AG20443 (cell line): ENCODE measurements at regions not wholly inside any gene's neighbourhood (a gene's known extent, or its start where the extent isn't known, plus 50 kb on each side); places are given as distances from the start of the nearest gene placed in this dataset.
A peak's percentile ranks its signal among the peaks of the same experiment; 100 is the strongest.
"Not testable (repeated sequence)": the region's sequence is repeated elsewhere in the genome, so short reads cannot be mapped to it uniquely, and the experiment has no call there.

ENCODE experiments used
- DNase-seq: peaks from one replicate; pipeline ENCODE4 v3.0.0; 2012; ENCODE audit warnings: low spot score, mixed read lengths

DNA sequence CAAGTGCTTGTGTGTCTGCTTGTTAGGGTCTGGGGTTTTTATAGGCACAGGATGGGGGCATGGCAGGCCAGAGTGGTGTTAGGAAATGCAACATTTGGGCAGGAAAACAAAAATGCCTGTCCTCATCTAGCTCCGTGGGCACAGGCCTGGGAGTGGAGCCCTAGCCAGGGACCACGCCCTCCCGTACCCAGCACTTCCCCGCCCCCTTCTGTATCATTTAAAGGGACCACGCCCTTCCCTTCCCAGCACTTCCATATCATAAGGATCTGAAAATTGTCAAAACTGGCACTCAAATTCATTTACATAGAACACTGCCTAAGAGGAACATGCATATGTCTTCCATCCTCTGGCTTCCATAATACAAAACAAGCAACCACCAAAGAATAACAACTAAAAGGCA, 185.8 kb downstream of the B3GLCT start:
- DNase-seq: no peak

DNA sequence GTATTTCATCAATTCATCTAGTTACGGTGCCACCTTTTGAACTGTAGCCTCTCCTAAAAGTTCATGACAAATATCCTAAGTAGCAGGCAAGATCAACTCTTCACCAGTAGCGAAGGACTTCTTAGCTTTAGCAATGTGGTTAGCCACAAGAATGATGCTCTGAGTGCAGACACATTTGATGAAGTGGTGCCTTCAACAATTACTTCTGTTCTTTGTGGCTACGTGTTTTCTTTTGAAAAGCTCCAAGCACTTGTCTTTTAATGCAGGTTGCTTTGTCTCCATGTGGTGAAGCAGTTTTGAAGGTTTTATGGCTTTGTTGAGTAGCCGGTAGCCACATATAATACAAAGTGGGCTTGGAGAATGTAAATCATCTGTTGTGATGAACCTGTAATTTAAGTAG, 194.7 kb downstream of the B3GLCT start:
- no peak for DNase-seq

- no peak for DNase-seq
Measured at GRCh38 chr13:31395090-31395489, 195.3 kb downstream of the B3GLCT start.

- DNase-seq: no peak
Measured at GRCh38 chr13:31399690-31400089, 199.9 kb downstream of the B3GLCT start.

DNA sequence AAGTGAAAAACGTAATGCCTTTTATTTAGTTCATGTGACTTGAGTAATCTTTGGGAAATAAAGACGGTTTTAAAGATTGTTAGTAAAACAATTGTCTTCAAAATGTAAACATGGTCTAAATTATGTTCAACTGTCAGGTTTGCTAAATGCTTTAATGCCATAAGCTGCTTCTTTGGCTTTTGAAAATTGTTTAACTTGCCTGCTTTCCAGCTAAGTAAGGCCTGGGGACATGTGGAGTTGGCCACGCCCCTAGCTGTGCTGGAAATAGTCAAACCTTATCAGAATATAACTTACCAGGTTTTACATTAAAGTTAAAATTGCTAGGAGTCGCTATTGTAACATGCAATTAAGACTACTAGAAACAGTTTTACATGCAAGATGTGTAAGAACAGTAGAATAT, 203.9 kb downstream of the B3GLCT start:
- not testable (repeated sequence) for DNase-seq

DNA sequence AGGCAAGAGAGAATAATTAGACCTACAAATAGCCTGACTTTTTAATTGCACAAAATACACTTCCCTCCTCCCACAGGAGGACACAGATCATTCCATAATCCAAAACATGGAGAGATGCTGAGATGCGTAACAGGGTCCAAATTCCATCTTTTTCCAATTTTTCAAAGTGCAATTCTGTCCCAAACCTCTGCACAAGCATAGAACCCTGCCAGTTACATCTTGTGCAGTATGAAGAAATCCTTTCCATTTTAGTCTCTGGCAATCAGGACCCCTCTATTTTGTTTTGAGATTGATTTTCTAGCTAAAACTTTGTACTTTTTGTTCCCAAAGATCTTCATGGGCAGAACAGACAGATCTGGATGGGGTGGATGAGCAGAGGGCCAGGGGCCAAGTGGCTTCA, 209.2 kb downstream of the B3GLCT start:
- DNase-seq: no peak

GRCh38 chr13:31409678-31410356, 210.0 kb downstream of the B3GLCT start:
- DNase-seq: no peak

DNA sequence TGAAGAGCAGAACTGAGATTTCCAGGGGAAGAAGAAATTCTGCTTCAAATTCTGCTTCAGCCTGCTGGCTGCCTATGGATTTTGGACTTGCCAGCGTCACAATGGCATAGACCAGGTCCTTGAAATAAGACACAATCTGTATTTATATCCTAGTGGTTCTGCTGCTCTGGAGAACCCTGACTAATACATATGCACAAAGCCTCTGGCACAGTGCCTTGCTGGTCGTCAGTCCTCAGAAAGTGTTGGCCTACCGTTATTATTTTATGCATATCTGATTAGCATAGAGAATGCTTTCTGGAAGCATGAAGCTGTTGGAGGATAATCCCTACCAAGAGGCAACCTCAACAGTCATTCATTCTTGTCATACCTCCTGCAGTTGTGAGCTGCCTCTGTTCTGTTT, 213.7 kb downstream of the B3GLCT start:
- no peak for DNase-seq

DNA sequence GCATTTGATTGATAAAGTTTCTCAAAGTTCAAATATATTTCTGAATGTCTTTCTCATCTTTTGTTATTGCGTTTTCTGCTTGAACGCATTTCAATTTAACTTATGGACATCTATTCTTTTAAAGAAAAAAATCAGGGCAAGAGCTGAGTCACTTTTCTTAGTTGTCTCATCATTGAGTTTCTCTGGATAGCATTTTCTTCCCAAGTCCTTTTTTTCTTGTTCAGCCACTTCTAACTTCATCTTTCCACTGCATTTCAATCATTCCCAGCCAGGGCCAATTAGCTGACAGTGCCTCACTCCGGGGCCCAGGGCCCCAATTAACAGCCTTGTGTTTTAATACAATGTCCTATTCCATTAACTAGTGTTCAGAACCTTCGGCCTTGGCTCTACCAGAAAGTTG, 216.3 kb downstream of the B3GLCT start:
- DNase-seq: no peak

DNA sequence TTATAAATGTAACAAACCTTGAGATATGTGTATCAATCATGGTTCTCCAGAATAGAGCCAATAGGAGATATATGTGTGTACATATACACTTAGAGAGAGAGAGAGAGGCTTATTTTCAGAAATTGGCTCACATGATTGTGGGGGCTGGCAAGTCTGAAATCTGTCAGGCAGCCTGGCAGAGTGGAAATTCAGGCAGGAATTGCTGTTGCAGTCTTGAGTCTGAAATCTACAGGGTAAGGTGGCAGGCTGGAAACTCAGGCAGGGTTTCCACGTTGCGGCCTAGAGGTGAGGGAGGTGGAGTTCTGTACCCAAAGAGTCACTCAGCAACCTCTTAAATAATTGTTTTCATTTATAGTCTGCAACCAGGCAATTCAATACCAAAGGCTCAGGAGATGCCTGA, 218.4 kb downstream of the B3GLCT start:
- no peak for DNase-seq

GRCh38 chr13:31421756-31422155, 222.0 kb downstream of the B3GLCT start:
- DNase-seq: no peak

GRCh38 chr13:31424130-31424729, 224.5 kb downstream of the B3GLCT start:
- peak; percentile 94 for DNase-seq

DNA sequence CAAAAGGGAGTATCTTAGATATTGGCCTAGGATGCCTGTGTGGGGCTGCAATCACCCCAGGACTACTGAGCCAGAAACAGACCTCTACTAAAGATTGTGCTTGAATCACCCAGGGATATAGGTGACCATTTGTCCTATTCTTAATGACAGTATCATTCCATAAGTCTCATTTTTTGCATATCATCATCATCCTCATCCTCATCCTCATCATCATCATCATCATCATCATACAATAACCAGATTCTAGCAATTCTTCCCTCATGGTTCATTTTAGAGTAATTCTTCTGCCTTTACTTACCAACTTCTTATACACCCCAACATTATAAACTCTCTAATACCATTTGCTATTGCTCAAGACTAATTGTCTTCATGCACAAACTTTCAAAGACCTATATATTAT, 226.6 kb downstream of the B3GLCT start:
- no peak for DNase-seq

- no peak for DNase-seq
Measured at GRCh38 chr13:31427151-31428100, 227.7 kb downstream of the B3GLCT start.

DNA sequence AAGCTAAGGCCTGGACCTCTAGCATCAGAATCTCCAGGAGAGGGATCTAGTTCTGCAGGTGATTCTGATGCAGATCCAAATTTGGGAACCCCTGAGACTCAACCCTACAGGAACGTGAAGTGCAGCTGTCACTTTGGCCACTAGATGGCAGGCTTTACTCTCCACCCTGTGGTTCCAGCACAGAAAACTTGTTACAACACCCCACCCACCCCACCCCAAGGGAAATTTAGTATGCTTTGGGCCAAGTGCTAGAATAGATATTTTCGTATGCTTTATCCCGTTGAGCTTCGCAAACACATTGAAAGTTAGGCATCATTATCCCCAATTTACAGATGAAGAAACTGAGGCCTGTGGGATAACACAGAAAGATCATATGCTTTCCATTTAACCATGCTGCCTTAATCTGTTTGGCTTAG, 232.0 kb downstream of the B3GLCT start:
- DNase-seq: peak; percentile 74

- peak; percentile 21 for DNase-seq
Measured at GRCh38 chr13:31433207-31433606, 233.4 kb downstream of the B3GLCT start.

- no peak for DNase-seq
Measured at GRCh38 chr13:31433746-31434145, 234.0 kb downstream of the B3GLCT start.

DNA sequence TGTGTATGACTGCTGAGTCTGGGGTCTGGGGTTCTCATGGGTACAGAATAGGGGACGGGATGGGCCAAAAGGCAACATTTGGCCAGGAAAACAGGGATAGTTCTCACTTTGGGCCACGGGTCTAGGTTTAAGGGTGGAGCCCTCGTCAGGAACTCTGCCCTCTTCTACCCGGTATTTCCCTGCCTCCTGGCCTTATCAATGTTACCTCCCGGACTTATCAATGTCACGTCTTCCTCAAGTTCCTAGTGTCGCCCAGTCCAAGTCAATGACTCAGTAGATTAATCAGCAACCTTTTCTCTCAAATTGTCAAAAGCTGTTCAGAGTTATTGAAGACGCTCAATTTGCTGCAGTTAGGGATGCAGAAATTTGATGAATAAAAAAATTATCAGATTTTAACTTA, 234.8 kb downstream of the B3GLCT start:
- DNase-seq: no peak

DNA sequence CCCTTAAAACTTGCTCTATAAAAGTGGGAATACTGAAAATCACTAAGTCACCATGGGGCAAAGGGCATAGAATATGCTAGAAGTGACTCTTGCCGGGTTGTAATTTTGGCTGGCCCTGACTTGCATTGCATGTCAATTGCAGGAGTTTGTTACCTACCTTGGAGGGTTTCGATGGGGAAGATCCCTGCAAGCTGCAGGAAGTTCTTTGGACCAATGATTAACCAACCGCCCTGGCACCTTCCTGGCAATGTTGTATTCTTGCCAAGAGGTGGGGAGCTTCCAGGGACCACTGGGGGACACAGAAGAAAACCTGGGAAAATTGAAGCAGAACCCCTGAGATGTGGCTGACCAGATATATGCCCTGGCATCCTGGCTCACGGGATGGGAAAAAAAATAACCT, 235.8 kb downstream of the B3GLCT start:
- no peak for DNase-seq

DNA sequence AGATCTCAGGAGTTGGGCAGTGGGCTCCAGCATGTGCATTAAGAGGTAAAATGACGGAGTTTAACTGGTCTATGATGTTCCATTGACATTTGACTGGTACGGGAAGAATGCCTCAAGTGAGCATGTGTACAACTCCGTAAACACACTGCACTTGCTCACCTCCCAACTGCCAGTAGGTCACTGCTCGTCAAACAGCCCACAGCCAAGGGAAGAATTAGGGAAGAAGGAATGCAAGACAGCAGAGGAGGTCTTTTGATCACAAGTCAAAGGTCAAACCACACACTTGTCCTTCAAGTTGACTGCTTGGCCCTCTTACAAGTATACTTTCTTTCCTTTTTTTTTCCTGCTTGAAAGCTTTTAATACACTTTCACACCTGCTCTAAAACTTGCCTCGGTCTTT, 236.7 kb downstream of the B3GLCT start:
- DNase-seq: no peak

GRCh38 chr13:31437975-31438374, 238.2 kb downstream of the B3GLCT start:
- DNase-seq: no peak

DNA sequence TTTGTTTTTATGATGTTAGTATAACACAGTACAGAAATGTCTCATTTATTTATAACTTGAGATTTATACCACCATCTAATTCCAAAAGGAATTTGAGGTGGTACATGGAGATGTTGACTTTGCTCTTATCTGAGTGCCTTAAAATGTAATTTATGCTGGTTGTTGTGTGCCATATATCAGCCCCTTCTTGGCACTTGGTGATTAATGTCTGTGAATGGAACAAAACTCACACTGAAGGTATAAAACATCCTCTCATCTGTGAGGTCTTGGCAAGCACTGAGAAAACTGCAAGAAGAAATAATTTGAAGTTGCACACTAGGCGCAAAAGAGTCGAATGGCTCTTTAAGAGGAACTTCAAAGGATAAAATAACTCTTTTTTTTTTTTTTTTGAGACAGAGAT, 240.4 kb downstream of the B3GLCT start:
- no peak for DNase-seq
